ENCODE measurements at regions not wholly inside any gene's neighbourhood (a gene's known extent, or its start where the extent isn't known, plus 50 kb on each side); places are given as distances from the start of the nearest gene placed in this dataset.
"Not testable (repeated sequence)": the region's sequence is repeated elsewhere in the genome, so short reads cannot be mapped to it uniquely, and the experiment has no call there.

GRCh38 chr17:14428648-14429029 lies 127.8 kb downstream of the HS3ST3B1 start:
- Histone ChIP-seq H3K4me3 (ENCODE audit: low read depth in 1 of 2, low read length in 2 of 2) (peak overlapping the region in 1 of 2 donors; percentile 39), H3K27me3 (ENCODE audit: control insufficient read depth in 1 of 2, insufficient read depth in 2 of 2, low read length in 2 of 2) (no peaks in the 10 kb centered on the region), H3K36me3 (ENCODE audit: control insufficient read depth in 1 of 2, insufficient read depth in 2 of 2, low read length in 2 of 2) (no peaks in the 10 kb centered on the region), H3K9me3 (ENCODE audit: control insufficient read depth in 1 of 2, low read length in 2 of 2) (no peaks in the 10 kb centered on the region), H3K27ac (ENCODE audit: low read depth, low read length) (no peak overlapping the region), H3K9ac (ENCODE audit: low read depth in 1 of 2, low read length in 2 of 2) (no peak overlapping the region), H3K4me1 (ENCODE audit: control insufficient read depth in 1 of 2, insufficient read depth in 2 of 2, low read length in 2 of 2) (peaks cover 0 to 5% of the 10 kb centered on the region in 2 donors)

GRCh38 chr17:14427900-14428647 lies 127.2 kb downstream of the HS3ST3B1 start:
- H3K4me3 ChIP-seq (ENCODE audit: low read depth in 1 of 2, low read length in 2 of 2): peak overlapping the region in 1 of 2 donors; percentile 39

GRCh38 chr17:14423156-14423555 lies 122.3 kb downstream of the HS3ST3B1 start:
- H3K27me3 ChIP-seq (ENCODE audit: control insufficient read depth in 1 of 2, insufficient read depth in 2 of 2, low read length in 2 of 2); H3K4me3 ChIP-seq (ENCODE audit: low read depth in 1 of 2, low read length in 2 of 2); H3K4me1 ChIP-seq (ENCODE audit: control insufficient read depth in 1 of 2, insufficient read depth in 2 of 2, low read length in 2 of 2); H3K36me3 ChIP-seq (ENCODE audit: control insufficient read depth in 1 of 2, insufficient read depth in 2 of 2, low read length in 2 of 2); H3K27ac ChIP-seq (ENCODE audit: low read depth, low read length); H3K9me3 ChIP-seq (ENCODE audit: control insufficient read depth in 1 of 2, low read length in 2 of 2); H3K9ac ChIP-seq (ENCODE audit: low read depth in 1 of 2, low read length in 2 of 2): not testable (repeated sequence)

More at GRCh38 chr17:14427900-14428647, 127.2 kb downstream of the HS3ST3B1 start:
- Histone ChIP-seq H3K36me3 (ENCODE audit: control insufficient read depth in 1 of 2, insufficient read depth in 2 of 2, low read length in 2 of 2) (no peaks in the 10 kb centered on the region), H3K27me3 (ENCODE audit: control insufficient read depth in 1 of 2, insufficient read depth in 2 of 2, low read length in 2 of 2) (no peaks in the 10 kb centered on the region), H3K27ac (ENCODE audit: low read depth, low read length) (no peak overlapping the region), H3K9me3 (ENCODE audit: control insufficient read depth in 1 of 2, low read length in 2 of 2) (no peaks in the 10 kb centered on the region), H3K4me1 (ENCODE audit: control insufficient read depth in 1 of 2, insufficient read depth in 2 of 2, low read length in 2 of 2) (peaks cover 0 to 5% of the 10 kb centered on the region in 2 donors), H3K9ac (ENCODE audit: low read depth in 1 of 2, low read length in 2 of 2) (no peak overlapping the region)

- peaks cover 0 to 7% of the 10 kb centered on the region in 2 donors for H3K9me3 ChIP-seq (ENCODE audit: control insufficient read depth in 1 of 2, low read length in 2 of 2)
- no peaks in the 10 kb centered on the region for H3K36me3 ChIP-seq (ENCODE audit: control insufficient read depth in 1 of 2, insufficient read depth in 2 of 2, low read length in 2 of 2)
- H3K4me1 ChIP-seq (ENCODE audit: control insufficient read depth in 1 of 2, insufficient read depth in 2 of 2, low read length in 2 of 2): no peaks in the 10 kb centered on the region
- no peak overlapping the region for H3K27ac ChIP-seq (ENCODE audit: low read depth, low read length)
- no peak overlapping the region for H3K4me3 ChIP-seq (ENCODE audit: low read depth in 1 of 2, low read length in 2 of 2)
- H3K9ac ChIP-seq (ENCODE audit: low read depth in 1 of 2, low read length in 2 of 2): no peak overlapping the region
- no peaks in the 10 kb centered on the region for H3K27me3 ChIP-seq (ENCODE audit: control insufficient read depth in 1 of 2, insufficient read depth in 2 of 2, low read length in 2 of 2)
These were observed 116.5 kb downstream of the HS3ST3B1 start for GRCh38 chr17:14417336-14417735.

- Histone ChIP-seq H3K36me3 (ENCODE audit: control insufficient read depth in 1 of 2, insufficient read depth in 2 of 2, low read length in 2 of 2) (no peaks in the 10 kb centered on the region), H3K27ac (ENCODE audit: low read depth, low read length) (no peak overlapping the region), H3K9me3 (ENCODE audit: control insufficient read depth in 1 of 2, low read length in 2 of 2) (no peaks in the 10 kb centered on the region), H3K9ac (ENCODE audit: low read depth in 1 of 2, low read length in 2 of 2) (no peak overlapping the region), H3K4me1 (ENCODE audit: control insufficient read depth in 1 of 2, insufficient read depth in 2 of 2, low read length in 2 of 2) (no peaks in the 10 kb centered on the region), H3K4me3 (ENCODE audit: low read depth in 1 of 2, low read length in 2 of 2) (no peak overlapping the region), H3K27me3 (ENCODE audit: control insufficient read depth in 1 of 2, insufficient read depth in 2 of 2, low read length in 2 of 2) (no peaks in the 10 kb centered on the region)
These were observed 108.4 kb downstream of the HS3ST3B1 start for GRCh38 chr17:14409292-14409691.

- H3K36me3 ChIP-seq (ENCODE audit: control insufficient read depth in 1 of 2, insufficient read depth in 2 of 2, low read length in 2 of 2): no peaks in the 10 kb centered on the region
- no peaks in the 10 kb centered on the region for H3K27me3 ChIP-seq (ENCODE audit: control insufficient read depth in 1 of 2, insufficient read depth in 2 of 2, low read length in 2 of 2)
- H3K27ac ChIP-seq (ENCODE audit: low read depth, low read length): no peak overlapping the region
- no peak overlapping the region for H3K4me3 ChIP-seq (ENCODE audit: low read depth in 1 of 2, low read length in 2 of 2)
- no peak overlapping the region for H3K9ac ChIP-seq (ENCODE audit: low read depth in 1 of 2, low read length in 2 of 2)
- H3K9me3 ChIP-seq (ENCODE audit: control insufficient read depth in 1 of 2, low read length in 2 of 2): no peaks in the 10 kb centered on the region
- H3K4me1 ChIP-seq (ENCODE audit: control insufficient read depth in 1 of 2, insufficient read depth in 2 of 2, low read length in 2 of 2): no peaks in the 10 kb centered on the region
These were observed 106.7 kb downstream of the HS3ST3B1 start for GRCh38 chr17:14407541-14407940.

GRCh38 chr17:14405189-14405588 lies 104.3 kb downstream of the HS3ST3B1 start:
- Histone ChIP-seq H3K27ac (ENCODE audit: low read depth, low read length) (no peak overlapping the region), H3K27me3 (ENCODE audit: control insufficient read depth in 1 of 2, insufficient read depth in 2 of 2, low read length in 2 of 2) (no peaks in the 10 kb centered on the region), H3K36me3 (ENCODE audit: control insufficient read depth in 1 of 2, insufficient read depth in 2 of 2, low read length in 2 of 2) (no peaks in the 10 kb centered on the region), H3K4me1 (ENCODE audit: control insufficient read depth in 1 of 2, insufficient read depth in 2 of 2, low read length in 2 of 2) (no peaks in the 10 kb centered on the region), H3K4me3 (ENCODE audit: low read depth in 1 of 2, low read length in 2 of 2) (no peak overlapping the region), H3K9me3 (ENCODE audit: control insufficient read depth in 1 of 2, low read length in 2 of 2) (no peaks in the 10 kb centered on the region), H3K9ac (ENCODE audit: low read depth in 1 of 2, low read length in 2 of 2) (no peak overlapping the region)
